SU-DHL-6 (cell line): ENCODE measurements at regions not wholly inside any gene's neighbourhood (a gene's known extent, or its start where the extent isn't known, plus 50 kb on each side); places are given as distances from the start of the nearest gene placed in this dataset.

ENCODE experiments used
- H2AFZ ChIP-seq: fragments of 200-600 bp; sonication (generic); 2 replicates; pipeline ENCODE4 v1.6.1; 2014; ENCODE audit warnings: low read depth, mild to moderate bottlenecking, moderate library complexity, mixed read lengths, antibody characterized with exemption, low read length; ENCODE audit not compliant: severe bottlenecking
- H3F3A ChIP-seq: fragments of 200-600 bp; shearing (Covaris generic); 2 replicates; pipeline ENCODE4 v1.6.0; 2016; ENCODE audit warnings: antibody characterized with exemption, mild to moderate bottlenecking; ENCODE audit not compliant: insufficient read depth
- H3K27ac ChIP-seq: fragments of 200-600 bp; sonication (generic); 2 replicates; pipeline ENCODE4 v1.5.1; 2016; ENCODE audit warnings: low read depth, mild to moderate bottlenecking, low read length, moderate library complexity, mixed read lengths
- H3K27me3 ChIP-seq: fragments of 200-600 bp; sonication (generic), shearing (Covaris generic); 2 replicates; pipeline ENCODE4 v1.6.0; 2014; ENCODE audit warnings: mild to moderate bottlenecking, low read length
- H3K36me3 ChIP-seq: fragments of 200-600 bp; sonication (generic); 2 replicates; pipeline ENCODE4 v1.6.1; 2014; ENCODE audit warnings: mild to moderate bottlenecking, low read length, mixed read lengths
- H3K4me2 ChIP-seq: fragments of 300-600, 200-600 bp; shearing (Covaris generic), sonication (generic); 2 replicates; pipeline ENCODE4 v1.6.0; 2014; ENCODE audit warnings: low read length, low read depth, mild to moderate bottlenecking; ENCODE audit not compliant: poor library complexity, severe bottlenecking
- H3K4me3 ChIP-seq: fragments of 200-600 bp; sonication (generic); 2 replicates; pipeline ENCODE4 v1.5.1; 2014; ENCODE audit warnings: antibody characterized with exemption, low read length, mild to moderate bottlenecking, mixed read lengths; ENCODE audit not compliant: insufficient read depth, poor library complexity, severe bottlenecking
- H3K79me2 ChIP-seq: fragments of 200-600 bp; sonication (generic); 2 replicates; pipeline ENCODE4 v1.6.1; 2014; ENCODE audit warnings: mild to moderate bottlenecking, low read length, moderate library complexity; ENCODE audit not compliant: insufficient read depth
- H3K9ac ChIP-seq: fragments of 200-600 bp; sonication (generic); 2 replicates; pipeline ENCODE4 v1.7.0; 2014; ENCODE audit warnings: mild to moderate bottlenecking, low read length
- H3K9me2 ChIP-seq: fragments of 200-600 bp; sonication (generic); replicated peaks from 2 replicates; pipeline ENCODE4 v1.6.1; 2014; ENCODE audit warnings: low read length; ENCODE audit not compliant: insufficient read depth
- H3K9me3 ChIP-seq: fragments of 200-600 bp; sonication (generic); 2 replicates; pipeline ENCODE4 v1.6.1; 2014; ENCODE audit warnings: low read length, mixed read lengths; ENCODE audit not compliant: insufficient read depth
- H4K20me1 ChIP-seq: fragments of 200-600 bp; sonication (generic); 2 replicates; pipeline ENCODE4 v1.6.1; 2014; ENCODE audit warnings: low read depth, mild to moderate bottlenecking, antibody characterized with exemption, low read length, moderate library complexity, mixed read lengths
- EZH2phosphoT487 ChIP-seq: fragments of 200-600 bp; sonication (generic), shearing (Covaris generic); conservative IDR thresholded peaks from 2 replicates; pipeline ENCODE4 v1.6.1; 2018; ENCODE audit warnings: mild to moderate bottlenecking, antibody characterized with exemption, low read length, moderate library complexity, mixed read lengths
- TF ChIP-seq, protein P1 (sequence below): fragments of 200-600 bp; sonication (generic); IDR thresholded peaks from one replicate; pipeline ENCODE4 v1.5.1; 2017; ENCODE audit warnings: antibody characterized with exemption, mild to moderate bottlenecking, low read length, moderate library complexity; ENCODE audit not compliant: insufficient read depth, poor library complexity, severe bottlenecking

DNA sequence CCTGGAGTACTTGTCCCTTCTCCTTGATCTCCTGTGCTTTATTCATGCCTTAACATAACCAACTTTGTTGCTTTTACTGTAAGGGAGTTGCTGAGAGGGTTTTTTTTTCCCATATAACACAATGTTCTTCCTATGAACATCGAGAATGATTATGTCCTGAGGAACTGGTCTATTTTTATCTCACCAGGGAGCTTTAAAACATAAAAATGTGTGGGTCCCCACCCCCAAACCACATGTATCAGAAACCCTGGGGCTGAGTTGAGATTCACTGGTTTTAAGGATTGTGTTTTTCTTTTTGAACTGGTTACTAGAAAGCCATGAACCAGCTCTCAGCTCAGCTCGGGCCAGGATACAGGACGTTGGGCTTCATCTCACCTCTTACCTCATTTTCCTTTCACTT is 118.5 kb upstream of the JAG1 start:
- Histone ChIP-seq H3K27me3 (no peaks in the 10 kb centered on the region), H3K9me2 (no peaks in the 10 kb centered on the region)

DNA sequence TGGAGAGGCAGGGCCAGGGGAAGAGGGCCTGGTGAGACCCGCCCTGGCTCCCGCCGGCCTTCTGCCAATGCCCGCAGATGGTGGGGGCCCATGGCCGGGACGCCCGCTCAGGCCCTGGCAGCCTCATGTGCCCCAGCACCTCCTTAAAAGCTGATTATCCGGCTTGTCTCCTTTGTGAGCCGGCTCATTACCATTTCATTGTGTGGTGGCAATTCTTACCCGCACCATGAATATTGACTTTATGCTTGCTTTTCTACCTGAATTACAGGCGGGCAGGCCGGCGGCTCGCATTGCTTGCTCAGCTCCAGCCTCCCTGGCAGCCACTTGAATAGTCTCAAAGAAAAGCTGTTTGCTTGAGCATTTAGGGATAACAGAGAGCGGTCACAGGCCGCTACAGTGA is 120.0 kb upstream of the JAG1 start:
- Histone ChIP-seq H3K4me3 (no peak overlapping the region), H3K36me3 (no peaks in the 10 kb centered on the region), H4K20me1 (no peaks in the 10 kb centered on the region), H3K79me2 (no peaks in the 10 kb centered on the region), H3K27ac (no peak overlapping the region), H3K27me3 (no peaks in the 10 kb centered on the region), H2AFZ (no peak overlapping the region), H3K4me2 (no peak overlapping the region), H3F3A (no peaks in the 10 kb centered on the region), H3K9me2 (no peaks in the 10 kb centered on the region), H3K9ac (no peak overlapping the region), H3K9me3 (0 out of 2 replicates have a peak, but pooled peaks cover 3% of the 10 kb centered on the region)
- TF ChIP-seq EZH2phosphoT487 = no peak
- TF ChIP-seq, protein P1, sequence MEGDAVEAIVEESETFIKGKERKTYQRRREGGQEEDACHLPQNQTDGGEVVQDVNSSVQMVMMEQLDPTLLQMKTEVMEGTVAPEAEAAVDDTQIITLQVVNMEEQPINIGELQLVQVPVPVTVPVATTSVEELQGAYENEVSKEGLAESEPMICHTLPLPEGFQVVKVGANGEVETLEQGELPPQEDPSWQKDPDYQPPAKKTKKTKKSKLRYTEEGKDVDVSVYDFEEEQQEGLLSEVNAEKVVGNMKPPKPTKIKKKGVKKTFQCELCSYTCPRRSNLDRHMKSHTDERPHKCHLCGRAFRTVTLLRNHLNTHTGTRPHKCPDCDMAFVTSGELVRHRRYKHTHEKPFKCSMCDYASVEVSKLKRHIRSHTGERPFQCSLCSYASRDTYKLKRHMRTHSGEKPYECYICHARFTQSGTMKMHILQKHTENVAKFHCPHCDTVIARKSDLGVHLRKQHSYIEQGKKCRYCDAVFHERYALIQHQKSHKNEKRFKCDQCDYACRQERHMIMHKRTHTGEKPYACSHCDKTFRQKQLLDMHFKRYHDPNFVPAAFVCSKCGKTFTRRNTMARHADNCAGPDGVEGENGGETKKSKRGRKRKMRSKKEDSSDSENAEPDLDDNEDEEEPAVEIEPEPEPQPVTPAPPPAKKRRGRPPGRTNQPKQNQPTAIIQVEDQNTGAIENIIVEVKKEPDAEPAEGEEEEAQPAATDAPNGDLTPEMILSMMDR = no peak

More for the DNA sequence above, 118.5 kb upstream of the JAG1 start:
- Histone ChIP-seq H3K4me3 (no peak overlapping the region), H3K27ac (no peak overlapping the region), H4K20me1 (no peaks in the 10 kb centered on the region), H2AFZ (no peak overlapping the region), H3K79me2 (no peaks in the 10 kb centered on the region), H3K9ac (no peak overlapping the region), H3F3A (no peaks in the 10 kb centered on the region), H3K4me2 (no peak overlapping the region), H3K9me3 (0 out of 2 replicates have a peak, but pooled peaks cover 3% of the 10 kb centered on the region), H3K36me3 (no peaks in the 10 kb centered on the region)
- no peak for TF ChIP-seq EZH2phosphoT487
- TF ChIP-seq, protein P1 = no peak

DNA sequence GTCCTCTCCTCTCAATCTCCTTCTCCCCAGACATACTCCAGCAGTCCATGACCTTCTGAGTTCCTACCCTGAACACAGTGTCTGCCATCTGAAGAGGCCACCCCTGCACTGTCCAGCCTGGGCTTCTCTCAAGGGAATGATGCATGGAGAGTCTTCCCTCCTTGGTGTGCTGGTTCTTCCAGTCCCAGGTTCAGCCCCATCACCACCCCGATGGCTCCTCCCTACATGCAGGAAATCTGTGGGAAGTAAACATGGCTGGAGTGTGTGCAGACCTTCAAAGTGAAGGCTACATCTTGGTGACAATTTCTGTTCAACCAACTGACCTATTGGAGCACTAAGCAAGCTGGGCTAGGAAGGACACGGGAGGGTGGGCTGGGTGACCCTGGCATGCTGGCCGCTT is 121.0 kb upstream of the JAG1 start:
- no peak for TF ChIP-seq EZH2phosphoT487
- TF ChIP-seq, protein P1 = no peak
- Histone ChIP-seq H2AFZ (no peak overlapping the region), H3F3A (no peaks in the 10 kb centered on the region), H3K27ac (no peak overlapping the region), H3K9ac (no peak overlapping the region), H4K20me1 (no peaks in the 10 kb centered on the region), H3K4me3 (no peak overlapping the region), H3K9me3 (0 out of 2 replicates have a peak, but pooled peaks cover 3% of the 10 kb centered on the region), H3K36me3 (no peaks in the 10 kb centered on the region), H3K27me3 (no peaks in the 10 kb centered on the region), H3K9me2 (no peaks in the 10 kb centered on the region), H3K4me2 (no peak overlapping the region), H3K79me2 (no peaks in the 10 kb centered on the region)
